ENCODE measurements at regions not wholly inside any gene's neighbourhood (a gene's known extent, or its start where the extent isn't known, plus 50 kb on each side); places are given as distances from the start of the nearest gene placed in this dataset.

- DNase-seq (no peak), ATAC-seq (ENCODE audit: low read depth) (no peak)
- Histone ChIP-seq H3K9ac (ENCODE audit: low read length) (no peak overlapping the region), H3K9me3 (ENCODE audit: control extremely low read depth in 1 of 3, control insufficient read depth in 2 of 3, insufficient read depth in 1 of 3, low read length in 2 of 3) (peaks cover 0 to 19% (median 4%) of the 10 kb centered on the region in 3 donors), H3K79me2 (ENCODE audit: control insufficient read depth, insufficient read depth, low read length) (no peaks in the 10 kb centered on the region), H3K27ac (ENCODE audit: low read length in 2 of 2) (no peak overlapping the region), H3K36me3 (replicated peaks in 1 of 2; ENCODE audit: control extremely low read depth in 1 of 2, control insufficient read depth in 1 of 2, extremely low read depth in 1 of 2, insufficient read depth in 2 of 2, low read length in 1 of 2) (no peaks in the 10 kb centered on the region), H3K4me1 (ENCODE audit: control insufficient read depth in 2 of 2, insufficient read depth in 2 of 2, low read length in 2 of 2) (no peaks in the 10 kb centered on the region), H3K4me2 (replicated peaks; ENCODE audit: low read depth, low read length, poor library complexity, severe bottlenecking) (no peak overlapping the region), H3K4me3 (ENCODE audit: control extremely low read depth in 1 of 5, extremely low read depth in 1 of 5, insufficient read depth in 1 of 5, low read depth in 2 of 5, low read length in 4 of 5) (no peak overlapping the region), H2AFZ (ENCODE audit: insufficient read depth, low read depth, low read length, poor library complexity, severe bottlenecking) (no peak overlapping the region), H4K20me1 (ENCODE audit: control insufficient read depth, insufficient read depth, low read length, poor library complexity, severe bottlenecking) (no peaks in the 10 kb centered on the region), H3K27me3 (replicated peaks in 1 of 4; ENCODE audit: control extremely low read depth in 1 of 4, control insufficient read depth in 3 of 4, insufficient read depth in 4 of 4, low read length in 3 of 4) (no peaks in the 10 kb centered on the region)
- WGBS (ENCODE audit: insufficient coverage): 94% methylated on average over 9 of the region's 9 CpGs
- H3K4me1 Mint-ChIP-seq: peaks cover 3% of the 10 kb centered on the region
- intact Hi-C loops (cut with micrococcal nuclease): no loop called here
- H3K27me3 Mint-ChIP-seq: peaks cover 11% of the 10 kb centered on the region
- ChIA-PET CTCF (no interaction called here), POLR2A (no interaction called here)
- H3K27ac Mint-ChIP-seq: no peak overlapping the region
- TF ChIP-seq CTCF (IDR thresholded peaks at IDR 0.05): no peak
- TF ChIP-seq EZH2 (IDR thresholded peaks at IDR 0.05; ENCODE audit: borderline replicate concordance, insufficient read depth, low read depth, low read length, poor library complexity, severe bottlenecking): no peak
- no peak overlapping the region for H3K4me3 Mint-ChIP-seq
- peaks cover 10% of the 10 kb centered on the region for H3K9me3 Mint-ChIP-seq (ENCODE audit: insufficient read depth)
Observed at GRCh38 chr5:148897842-148898241, 71.4 kb downstream of the ADRB2 start.

GRCh38 chr5:148898413-148899075 lies 72.1 kb downstream of the ADRB2 start:
- Mint-ChIP-seq H3K27ac (no peak overlapping the region), H3K4me3 (no peak overlapping the region), H3K9me3 (ENCODE audit: insufficient read depth) (peaks cover 10% of the 10 kb centered on the region), H3K27me3 (peaks cover 9% of the 10 kb centered on the region), H3K4me1 (peaks cover 3% of the 10 kb centered on the region)
- DNase-seq (no peak), ATAC-seq (ENCODE audit: low read depth) (no peak)
- H3K36me3 ChIP-seq (replicated peaks in 1 of 2; ENCODE audit: control extremely low read depth in 1 of 2, control insufficient read depth in 1 of 2, extremely low read depth in 1 of 2, insufficient read depth in 2 of 2, low read length in 1 of 2): no peaks in the 10 kb centered on the region
- TF ChIP-seq CTCF (IDR thresholded peaks at IDR 0.05) (no peak), EZH2 (IDR thresholded peaks at IDR 0.05; ENCODE audit: borderline replicate concordance, insufficient read depth, low read depth, low read length, poor library complexity, severe bottlenecking) (no peak)
- no peak overlapping the region for H3K4me3 ChIP-seq (ENCODE audit: control extremely low read depth in 1 of 5, extremely low read depth in 1 of 5, insufficient read depth in 1 of 5, low read depth in 2 of 5, low read length in 4 of 5)
- H3K4me2 ChIP-seq (replicated peaks; ENCODE audit: low read depth, low read length, poor library complexity, severe bottlenecking): no peak overlapping the region
- intact Hi-C loops (cut with micrococcal nuclease): no loop called here
- H3K27me3 ChIP-seq (replicated peaks in 1 of 4; ENCODE audit: control extremely low read depth in 1 of 4, control insufficient read depth in 3 of 4, insufficient read depth in 4 of 4, low read length in 3 of 4): no peaks in the 10 kb centered on the region
- no peaks in the 10 kb centered on the region for H3K4me1 ChIP-seq (ENCODE audit: control insufficient read depth in 2 of 2, insufficient read depth in 2 of 2, low read length in 2 of 2)
- ChIA-PET CTCF (no interaction called here), POLR2A (no interaction called here)
- H3K27ac ChIP-seq (ENCODE audit: low read length in 2 of 2): no peak overlapping the region
- no peaks in the 10 kb centered on the region for H4K20me1 ChIP-seq (ENCODE audit: control insufficient read depth, insufficient read depth, low read length, poor library complexity, severe bottlenecking)
- no peak overlapping the region for H3K9ac ChIP-seq (ENCODE audit: low read length)
- H3K9me3 ChIP-seq (ENCODE audit: control extremely low read depth in 1 of 3, control insufficient read depth in 2 of 3, insufficient read depth in 1 of 3, low read length in 2 of 3): peaks cover 0 to 19% (median 4%) of the 10 kb centered on the region in 3 donors
- WGBS (ENCODE audit: insufficient coverage): no CpG with 5 or more reads among the region's 2 CpGs
- no peaks in the 10 kb centered on the region for H3K79me2 ChIP-seq (ENCODE audit: control insufficient read depth, insufficient read depth, low read length)
- no peak overlapping the region for H2AFZ ChIP-seq (ENCODE audit: insufficient read depth, low read depth, low read length, poor library complexity, severe bottlenecking)

Data from B cell (primary cell).